Body of pancreas (tissue), 4 donors: ENCODE measurements at regions not wholly inside any gene's neighbourhood (a gene's known extent, or its start where the extent isn't known, plus 50 kb on each side); places are given as distances from the start of the nearest gene placed in this dataset.

Experiments used
- ATAC-seq: fragments of 150-250 bp; one replicate; pipeline ENCODE4 v1.9.1; 2016
- DNase-seq, 4 donors: peaks; one replicate each; pipeline ENCODE4 v3.0.0-alpha.2; 2019
- H3K27ac ChIP-seq, 4 donors: fragments of 200-600 bp; sonication (generic); 1 replicate in 3 of 4; 2 replicates in 1 of 4; pipeline versions ENCODE4 v1.5.1 to v1.6.1; 2016 to 2019; ENCODE audit warnings: mild to moderate bottlenecking in 1 of 4, mixed read lengths in 1 of 4, moderate library complexity in 1 of 4
- H3K27me3 ChIP-seq, 2 donors: fragments of 200-600 bp; sonication (generic); one replicate each; pipeline ENCODE4 v1.6.0; 2016; ENCODE audit warnings: mild to moderate bottlenecking in 1 of 2
- H3K36me3 ChIP-seq, 2 donors: fragments of 200-600 bp; sonication (generic); replicated peaks in 1 of 2; 2 replicates each; pipeline ENCODE4 v1.5.1; 2016; ENCODE audit warnings: low read depth in 2 of 2; ENCODE audit not compliant: insufficient read depth in 1 of 2
- H3K4me1 ChIP-seq: fragments of 200-600 bp; sonication (generic); one replicate; pipeline ENCODE4 v1.6.0; 2016
- H3K4me3 ChIP-seq, 2 donors: fragments of 200-600 bp; sonication (generic); 1 replicate in 1 of 2; 2 replicates in 1 of 2; pipeline ENCODE4 v1.5.1; 2016 to 2019
- H3K9me3 ChIP-seq, 3 donors: fragments of 200-600 bp; sonication (generic); 1 replicate in 2 of 3; 2 replicates in 1 of 3; pipeline ENCODE4 v1.5.1; 2016
- POLR2A ChIP-seq, 3 donors: fragments of 450-650 bp; IDR thresholded peaks; one replicate each; pipeline ENCODE4 v1.6.1; 2016; ENCODE audit warnings: antibody characterized with exemption in 3 of 3, mild to moderate bottlenecking in 2 of 3
- WGBS, 2 donors: methylation state at CpG; one replicate each; pipeline ENCODE4 v1.1.5; 2017; 5-methylcytosine and 5-hydroxymethylcytosine counted together
- intact Hi-C: fragments of 100-400 bp; cut with DNase I; formaldehyde crosslinking; loops from one replicate; pipeline ENCODE4 v1.15.1; 2023
- TF ChIP-seq, protein P1 (sequence below), 7 experiments: fragments of 450-650 bp in 4 of 7; fragments of 200-600 bp in 3 of 7; sonication (generic) in 3 of 7; IDR thresholded peaks; one replicate each; pipeline ENCODE4 v1.5.1; 2016 to 2019; ENCODE audit warnings: antibody characterized with exemption in 7 of 7

GRCh38 chr12:25324861-25325260 is 74.1 kb upstream of the KRAS start:
- no peaks in the 10 kb centered on the region for H3K36me3 ChIP-seq
- no peaks in the 10 kb centered on the region for H3K9me3 ChIP-seq
- WGBS, 2 donors, result 14 to 16% methylated on average over 2 of the region's 2 CpGs
- ATAC-seq (no peak), DNase-seq (no peak)
- H3K4me1 ChIP-seq, result peaks cover 11% of the 10 kb centered on the region
- H3K27ac ChIP-seq, result no peak overlapping the region
- no peak overlapping the region for H3K4me3 ChIP-seq
- TF ChIP-seq, protein P1, sequence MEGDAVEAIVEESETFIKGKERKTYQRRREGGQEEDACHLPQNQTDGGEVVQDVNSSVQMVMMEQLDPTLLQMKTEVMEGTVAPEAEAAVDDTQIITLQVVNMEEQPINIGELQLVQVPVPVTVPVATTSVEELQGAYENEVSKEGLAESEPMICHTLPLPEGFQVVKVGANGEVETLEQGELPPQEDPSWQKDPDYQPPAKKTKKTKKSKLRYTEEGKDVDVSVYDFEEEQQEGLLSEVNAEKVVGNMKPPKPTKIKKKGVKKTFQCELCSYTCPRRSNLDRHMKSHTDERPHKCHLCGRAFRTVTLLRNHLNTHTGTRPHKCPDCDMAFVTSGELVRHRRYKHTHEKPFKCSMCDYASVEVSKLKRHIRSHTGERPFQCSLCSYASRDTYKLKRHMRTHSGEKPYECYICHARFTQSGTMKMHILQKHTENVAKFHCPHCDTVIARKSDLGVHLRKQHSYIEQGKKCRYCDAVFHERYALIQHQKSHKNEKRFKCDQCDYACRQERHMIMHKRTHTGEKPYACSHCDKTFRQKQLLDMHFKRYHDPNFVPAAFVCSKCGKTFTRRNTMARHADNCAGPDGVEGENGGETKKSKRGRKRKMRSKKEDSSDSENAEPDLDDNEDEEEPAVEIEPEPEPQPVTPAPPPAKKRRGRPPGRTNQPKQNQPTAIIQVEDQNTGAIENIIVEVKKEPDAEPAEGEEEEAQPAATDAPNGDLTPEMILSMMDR (IDR thresholded peaks at IDR 0.05), result no peak
- TF ChIP-seq POLR2A (IDR thresholded peaks at IDR 0.05), result no peak
- intact Hi-C loops, result no loop called here
- H3K27me3 ChIP-seq, result no peaks in the 10 kb centered on the region

GRCh38 chr12:25323581-25323982 is 72.9 kb upstream of the KRAS start:
- Histone ChIP-seq H3K36me3 (no peaks in the 10 kb centered on the region), H3K9me3 (no peaks in the 10 kb centered on the region), H3K27ac (no peak overlapping the region), H3K27me3 (no peaks in the 10 kb centered on the region), H3K4me3 (no peak overlapping the region), H3K4me1 (peaks cover 8% of the 10 kb centered on the region)
- 70 to 79% methylated on average over 2 of the region's 2 CpGs for WGBS, 2 donors
- intact Hi-C loops, result no loop called here
- ATAC-seq, result no peak
- no peak for DNase-seq
- no peak for TF ChIP-seq POLR2A (IDR thresholded peaks at IDR 0.05)
- TF ChIP-seq, protein P1 (IDR thresholded peaks at IDR 0.05), result no peak

DNA sequence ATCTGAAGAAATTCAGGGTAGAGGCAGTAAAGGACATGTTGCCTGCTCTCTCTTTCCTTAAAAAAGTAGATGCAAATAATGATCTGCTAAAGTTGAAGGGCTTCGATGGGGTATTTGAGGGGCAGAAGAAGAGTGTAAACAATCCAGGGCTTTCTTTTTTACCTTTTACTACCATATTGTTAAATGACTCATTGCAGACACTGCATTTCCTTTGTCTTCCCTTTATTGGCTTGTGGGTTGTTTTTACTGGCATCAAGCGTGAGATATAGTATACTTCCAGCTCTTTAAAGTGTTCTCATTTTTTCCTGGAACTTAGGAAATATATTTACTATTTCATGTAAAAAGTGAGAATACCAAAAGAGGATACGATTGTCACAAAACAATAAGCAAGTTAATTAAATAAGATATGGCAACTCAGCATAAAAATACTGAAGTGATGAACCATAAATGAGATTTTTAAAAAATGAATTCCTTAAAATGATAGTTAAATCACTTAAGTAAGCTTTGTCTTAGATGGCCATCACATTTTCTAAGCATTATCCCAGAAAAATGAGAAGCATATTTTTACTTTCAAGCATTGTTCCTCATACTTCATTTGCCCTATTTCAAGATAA is 72.3 kb upstream of the KRAS start:
- H3K36me3 ChIP-seq, result no peaks in the 10 kb centered on the region
- H3K27ac ChIP-seq, result no peak overlapping the region
- H3K27me3 ChIP-seq, result no peaks in the 10 kb centered on the region
- peaks cover 2% of the 10 kb centered on the region for H3K4me1 ChIP-seq
- no peaks in the 10 kb centered on the region for H3K9me3 ChIP-seq
- H3K4me3 ChIP-seq, result no peak overlapping the region
- no peak for TF ChIP-seq POLR2A (IDR thresholded peaks at IDR 0.05)
- TF ChIP-seq, protein P1 (IDR thresholded peaks at IDR 0.05), result no peak
- intact Hi-C loops, result no loop called here
- DNase-seq (no peak), ATAC-seq (no peak)
- WGBS, 2 donors, result 45% methylated on average over 3 of the region's 3 CpGs

DNA sequence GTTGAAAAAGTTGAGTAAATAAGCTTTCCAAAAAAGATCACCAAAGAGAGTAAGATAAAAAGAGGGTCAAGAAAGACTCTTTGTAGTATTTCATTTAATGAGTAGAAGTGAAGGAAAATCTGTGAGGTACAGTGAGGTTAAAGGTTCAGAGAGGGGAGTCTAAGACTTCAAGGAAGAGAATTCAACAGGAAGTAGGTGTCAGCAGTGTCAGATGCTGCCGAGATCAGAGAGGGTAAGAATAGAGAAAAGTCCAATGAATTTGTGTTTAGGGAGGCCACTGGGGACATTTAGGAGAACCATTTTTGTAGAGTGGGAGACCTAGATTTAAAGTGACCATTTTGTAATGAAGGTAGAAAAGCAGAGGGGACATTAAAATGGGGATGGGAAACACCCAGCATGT is 71.6 kb upstream of the KRAS start:
- intact Hi-C loops, result no loop called here
- DNase-seq (no peak), ATAC-seq (no peak)
- no peak overlapping the region for H3K4me3 ChIP-seq
- no peaks in the 10 kb centered on the region for H3K9me3 ChIP-seq
- no peak overlapping the region for H3K27ac ChIP-seq
- H3K27me3 ChIP-seq, result no peaks in the 10 kb centered on the region
- WGBS, 2 donors, result 68 to 94% methylated on average over 1 of the region's 1 CpG
- no peaks in the 10 kb centered on the region for H3K36me3 ChIP-seq
- TF ChIP-seq, protein P1 (IDR thresholded peaks at IDR 0.05), result no peak
- no peak for TF ChIP-seq POLR2A (IDR thresholded peaks at IDR 0.05)
- H3K4me1 ChIP-seq, result no peaks in the 10 kb centered on the region

GRCh38 chr12:25321772-25322171 is 71.0 kb upstream of the KRAS start:
- no peak overlapping the region for H3K27ac ChIP-seq
- H3K27me3 ChIP-seq, result no peaks in the 10 kb centered on the region
- 88 to 91% methylated on average over 4 of the region's 4 CpGs for WGBS, 2 donors
- H3K9me3 ChIP-seq, result no peaks in the 10 kb centered on the region
- DNase-seq (no peak), ATAC-seq (no peak)
- no peak overlapping the region for H3K4me3 ChIP-seq
- no peak for TF ChIP-seq POLR2A (IDR thresholded peaks at IDR 0.05)
- TF ChIP-seq, protein P1 (IDR thresholded peaks at IDR 0.05), result no peak
- H3K36me3 ChIP-seq, result no peaks in the 10 kb centered on the region
- intact Hi-C loops, result no loop called here
- H3K4me1 ChIP-seq, result no peaks in the 10 kb centered on the region
